Common myeloid progenitor, CD34-positive (primary cell): ENCODE measurements at regions not wholly inside any gene's neighbourhood (a gene's known extent, or its start where the extent isn't known, plus 50 kb on each side); places are given as distances from the start of the nearest gene placed in this dataset.

Experiments used
- CTCF ChIA-PET: fragments of 350-600 bp; sonication (Branson Sonifier 250); formaldehyde crosslinking; loops from one replicate; lab custom pipeline; 2021; ENCODE audit warnings: antibody characterized with exemption; lab: Charles Lee
- POLR2A ChIA-PET: fragments of 350-600 bp; sonication (Branson Sonifier 250); formaldehyde crosslinking; loops from one replicate; lab custom pipeline; 2021; ENCODE audit warnings: antibody characterized with exemption; lab: Charles Lee
- DNase-seq, 3 donors: peaks; one replicate each; pipeline versions ENCODE4 v3.0.0 to v3.0.0-alpha.2; 2013
- H3K27ac ChIP-seq, 2 experiments: 1 replicate in 1 of 2; 2 replicates in 1 of 2; pipeline ENCODE4 v1.7.0; 2013; ENCODE audit warnings: inconsistent platforms in 2 of 2, low read length in 2 of 2, mild to moderate bottlenecking in 2 of 2, low read depth in 1 of 2, moderate library complexity in 1 of 2; ENCODE audit not compliant: severe bottlenecking in 2 of 2, insufficient read depth in 1 of 2, poor library complexity in 1 of 2
- H3K27me3 ChIP-seq, 5 experiments: replicated peaks in 2 of 5; 1 replicate in 3 of 5; 2 replicates in 2 of 5; pipeline versions ENCODE4 v1.6.1 to v1.7.0; 2013; ENCODE audit warnings: low read length in 4 of 5, mild to moderate bottlenecking in 2 of 5, moderate library complexity in 2 of 5, inconsistent platforms in 1 of 5; ENCODE audit not compliant: insufficient read depth in 5 of 5, control insufficient read depth in 4 of 5
- H3K36me3 ChIP-seq, 4 experiments: 1 replicate in 2 of 4; 2 replicates in 2 of 4; pipeline versions ENCODE4 v1.6.1 to v1.7.0; 2013; ENCODE audit warnings: low read length in 3 of 4, control low read depth in 1 of 4, mild to moderate bottlenecking in 1 of 4; ENCODE audit not compliant: control insufficient read depth in 4 of 4, insufficient read depth in 4 of 4
- H3K4me1 ChIP-seq, 4 experiments: 1 replicate in 3 of 4; 2 replicates in 1 of 4; pipeline versions ENCODE4 v1.6.1 to v1.7.1; 2013; ENCODE audit warnings: low read length in 3 of 4, mild to moderate bottlenecking in 3 of 4, control low read depth in 1 of 4, inconsistent platforms in 1 of 4, moderate library complexity in 1 of 4; ENCODE audit not compliant: control insufficient read depth in 4 of 4, insufficient read depth in 4 of 4; ENCODE audit errors: control extremely low read depth in 1 of 4
- H3K4me3 ChIP-seq, 7 experiments: 1 replicate in 4 of 7; 2 replicates in 3 of 7; pipeline versions ENCODE4 v1.5.1 to v1.7.0; 2013; ENCODE audit warnings: mild to moderate bottlenecking in 7 of 7, low read length in 6 of 7, moderate library complexity in 6 of 7, inconsistent platforms in 2 of 7, low read depth in 2 of 7, control low read depth in 1 of 7; ENCODE audit not compliant: insufficient read depth in 4 of 7, control insufficient read depth in 1 of 7; ENCODE audit errors: extremely low read depth in 1 of 7
- H3K9me3 ChIP-seq, 5 experiments: 1 replicate in 4 of 5; 2 replicates in 1 of 5; pipeline versions ENCODE4 v1.6.1 to v1.7.1; 2013; ENCODE audit warnings: low read length in 4 of 5, mild to moderate bottlenecking in 2 of 5, inconsistent platforms in 1 of 5, low read depth in 1 of 5, moderate library complexity in 1 of 5; ENCODE audit not compliant: control insufficient read depth in 4 of 5, insufficient read depth in 2 of 5; ENCODE audit errors: control extremely low read depth in 1 of 5
- WGBS: methylation state at CpG from one replicate; pipeline ENCODE4 v1.1.5; 2013; ENCODE audit not compliant: insufficient coverage; 5-methylcytosine and 5-hydroxymethylcytosine counted together

- ChIA-PET CTCF (interaction anchor here (2.1 kb wide), 1 partner anchor 16 kb away, joined by 4 read pairs; no protein-coding TSS in a partner anchor), POLR2A (no interaction called here)
- DNase-seq: no peak
- H3K27ac ChIP-seq: no peak overlapping the region
- H3K36me3 ChIP-seq: no peaks in the 10 kb centered on the region
- no peaks in the 10 kb centered on the region for H3K4me1 ChIP-seq
- peaks cover 0 to 4% (median 0%) of the 10 kb centered on the region in 5 experiments for H3K9me3 ChIP-seq
- H3K27me3 ChIP-seq: peaks cover 0 to 38% (median 0%) of the 10 kb centered on the region in 5 experiments
- no peak overlapping the region for H3K4me3 ChIP-seq
Observed at GRCh38 chr16:65608455-65608854, 486.6 kb upstream of the CDH11 start.

GRCh38 chr16:65604771-65605170 lies 482.9 kb upstream of the CDH11 start:
- Histone ChIP-seq H3K4me1 (no peaks in the 10 kb centered on the region), H3K36me3 (no peaks in the 10 kb centered on the region), H3K9me3 (peaks cover 0 to 6% (median 0%) of the 10 kb centered on the region in 5 experiments), H3K27me3 (peaks cover 0 to 28% (median 3%) of the 10 kb centered on the region in 5 experiments), H3K27ac (no peak overlapping the region), H3K4me3 (no peak overlapping the region)
- WGBS: no CpG with 5 or more reads among the region's 3 CpGs
- ChIA-PET CTCF (no interaction called here), POLR2A (no interaction called here)
- no peak for DNase-seq

GRCh38 chr16:65601781-65602180 lies 479.9 kb upstream of the CDH11 start:
- no peak for DNase-seq

GRCh38 chr16:65600629-65601028 lies 478.8 kb upstream of the CDH11 start:
- POLR2A ChIA-PET: no interaction called here
- Histone ChIP-seq H3K9me3 (peaks cover 0 to 7% (median 0%) of the 10 kb centered on the region in 5 experiments), H3K36me3 (no peaks in the 10 kb centered on the region), H3K27ac (no peak overlapping the region), H3K4me1 (no peaks in the 10 kb centered on the region), H3K27me3 (peaks cover 0 to 4% (median 2%) of the 10 kb centered on the region in 5 experiments), H3K4me3 (no peak overlapping the region)
- WGBS: no CpG with 5 or more reads among the region's 3 CpGs
- CTCF ChIA-PET: no interaction called here
- no peak for DNase-seq

More at GRCh38 chr16:65601781-65602180, 479.9 kb upstream of the CDH11 start:
- no peak overlapping the region for H3K4me3 ChIP-seq
- ChIA-PET CTCF (no interaction called here), POLR2A (no interaction called here)
- H3K4me1 ChIP-seq: no peaks in the 10 kb centered on the region
- WGBS: 87% methylated on average over 3 of the region's 3 CpGs
- no peaks in the 10 kb centered on the region for H3K36me3 ChIP-seq
- H3K27ac ChIP-seq: no peak overlapping the region
- H3K27me3 ChIP-seq: peaks cover 0 to 14% (median 2%) of the 10 kb centered on the region in 5 experiments
- peaks cover 0 to 7% (median 0%) of the 10 kb centered on the region in 5 experiments for H3K9me3 ChIP-seq

- H3K4me3 ChIP-seq: no peak overlapping the region
- ChIA-PET CTCF (no interaction called here), POLR2A (no interaction called here)
- no peak overlapping the region for H3K27ac ChIP-seq
- H3K27me3 ChIP-seq: peaks cover 0 to 3% (median under 1%) of the 10 kb centered on the region in 5 experiments
- DNase-seq: no peak
- H3K9me3 ChIP-seq: peaks cover 0 to 7% (median 0%) of the 10 kb centered on the region in 5 experiments
- H3K4me1 ChIP-seq: no peaks in the 10 kb centered on the region
- H3K36me3 ChIP-seq: no peaks in the 10 kb centered on the region
- 93% methylated on average over 4 of the region's 4 CpGs for WGBS
Observed at GRCh38 chr16:65600046-65600445, 478.2 kb upstream of the CDH11 start.

- CTCF ChIA-PET: no interaction called here
Observed at GRCh38 chr16:65598621-65599020, 476.8 kb upstream of the CDH11 start.

GRCh38 chr16:65583498-65583897 lies 461.6 kb upstream of the CDH11 start:
- H3K4me3 ChIP-seq: no peak overlapping the region
- H3K4me1 ChIP-seq: no peaks in the 10 kb centered on the region
- WGBS: 64% methylated on average over 3 of the region's 3 CpGs
- ChIA-PET POLR2A (no interaction called here), CTCF (no interaction called here)
- H3K36me3 ChIP-seq: no peaks in the 10 kb centered on the region
- no peak for DNase-seq
- no peaks in the 10 kb centered on the region for H3K9me3 ChIP-seq
- H3K27me3 ChIP-seq: peaks cover 0 to 14% (median 6%) of the 10 kb centered on the region in 5 experiments
- H3K27ac ChIP-seq: no peak overlapping the region

More at GRCh38 chr16:65598621-65599020, 476.8 kb upstream of the CDH11 start:
- Histone ChIP-seq H3K27me3 (peaks cover 0 to 3% (median 0%) of the 10 kb centered on the region in 5 experiments), H3K27ac (no peak overlapping the region), H3K4me3 (no peak overlapping the region), H3K4me1 (no peaks in the 10 kb centered on the region), H3K9me3 (peaks cover 0 to 7% (median 0%) of the 10 kb centered on the region in 5 experiments), H3K36me3 (no peaks in the 10 kb centered on the region)
- no peak for DNase-seq
- POLR2A ChIA-PET: no interaction called here
- 96% methylated on average over 3 of the region's 3 CpGs for WGBS
